Head of caudate nucleus (tissue), 42 donors: ENCODE measurements at regions not wholly inside any gene's neighbourhood (a gene's known extent, or its start where the extent isn't known, plus 50 kb on each side); places are given as distances from the start of the nearest gene placed in this dataset.

Experiments
- DNase-seq, 42 donors: peaks; one replicate each; pipeline versions ENCODE4 v3.0.0 to v3.0.0-alpha.2; 2020 to 2021; ENCODE audit warnings: mixed read lengths in 7 of 42
- intact Hi-C: fragments of 100-400 bp; cut with DNase I; formaldehyde crosslinking; loops from one replicate; pipeline ENCODE4 v1.15.0; 2022

- no peak for DNase-seq
- intact Hi-C loops, result no loop called here
Observed at GRCh38 chr10:128602183-128602582, 476.0 kb upstream of the MKI67 start.

DNA sequence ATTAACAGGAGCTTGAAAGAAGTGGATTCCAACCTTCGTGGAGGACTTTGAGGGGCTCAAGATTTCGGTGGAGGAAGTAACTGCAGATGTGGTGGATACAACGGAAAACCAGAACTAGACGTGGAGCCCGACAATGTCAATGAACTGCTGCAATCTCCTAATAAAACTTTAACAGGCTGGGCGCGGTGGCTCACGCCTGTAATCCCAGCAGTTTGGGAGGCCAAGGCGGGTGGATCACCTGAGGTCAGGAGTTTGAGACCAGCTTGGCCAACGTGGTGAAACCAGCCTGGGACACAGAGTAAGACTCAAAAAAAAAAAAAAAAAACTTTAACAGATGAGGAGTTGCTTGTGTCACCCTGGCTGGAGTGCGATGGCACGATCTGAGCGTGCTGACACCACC, 477.8 kb upstream of the MKI67 start:
- DNase-seq, result no peak
- intact Hi-C loops, result no loop called here

DNA sequence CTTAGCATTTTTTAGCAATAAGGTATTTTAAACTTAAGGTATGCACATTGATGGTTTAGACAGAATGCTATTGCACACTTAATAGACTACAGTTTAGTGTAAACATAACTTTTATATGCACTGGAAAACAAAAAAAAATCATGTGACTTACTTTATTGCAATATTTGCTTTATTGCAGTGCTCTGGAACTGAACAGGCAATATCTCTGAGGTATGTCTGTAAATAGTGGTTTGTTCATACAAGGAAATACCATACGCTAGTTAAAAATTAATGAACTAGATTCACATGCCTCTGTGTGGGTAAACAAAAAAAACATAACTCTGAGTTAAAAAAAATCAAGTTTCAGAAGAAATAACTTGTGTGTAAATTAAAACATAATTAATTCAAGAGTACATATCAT, 479.0 kb upstream of the MKI67 start:
- intact Hi-C loops, result no loop called here

GRCh38 chr10:128606055-128606454, 479.8 kb upstream of the MKI67 start:
- intact Hi-C loops, result no loop called here
- DNase-seq, result no peak

More for the DNA sequence above, 479.0 kb upstream of the MKI67 start:
- no peak for DNase-seq

DNA sequence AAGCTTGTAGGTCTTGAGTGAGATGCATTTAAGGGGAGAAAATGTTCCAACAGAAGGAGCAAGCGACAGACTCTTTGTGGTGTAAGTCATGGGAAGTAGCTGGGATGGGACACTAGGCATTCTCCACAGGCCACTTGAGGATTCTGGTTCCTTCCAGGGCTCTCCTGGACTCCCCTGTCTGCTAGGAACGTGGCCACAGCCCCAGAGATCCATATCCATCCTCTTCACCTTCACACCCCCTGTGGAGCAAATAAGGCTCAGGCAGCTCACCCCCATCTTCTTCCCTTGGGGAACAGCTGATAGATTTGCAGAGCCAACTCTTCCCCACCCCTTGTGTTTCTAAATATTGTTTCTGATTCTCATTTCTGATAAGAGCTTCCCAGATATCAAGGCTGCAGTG, 482.6 kb upstream of the MKI67 start:
- intact Hi-C loops, result no loop called here
- DNase-seq, result no peak

DNA sequence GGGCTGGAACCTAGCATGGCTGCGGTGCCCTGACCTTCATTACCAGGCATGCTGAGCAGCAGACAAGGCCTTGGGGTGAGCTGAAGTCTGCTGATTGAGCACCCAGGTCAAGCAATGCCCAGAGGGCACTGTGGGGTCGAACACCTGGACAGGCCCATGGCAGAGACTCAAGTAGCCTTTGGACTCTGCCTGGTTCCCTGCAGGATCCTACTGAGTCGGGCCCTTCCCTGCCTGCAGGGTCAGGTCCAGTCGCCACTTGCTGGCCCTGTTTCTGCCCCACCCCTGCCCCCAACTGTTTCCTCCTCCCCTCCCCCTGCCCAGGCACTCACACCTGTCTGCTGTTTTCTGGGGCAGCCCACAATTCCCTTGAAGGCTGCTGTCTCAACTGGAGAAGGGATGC, 483.2 kb upstream of the MKI67 start:
- no peak for DNase-seq
- intact Hi-C loops, result no loop called here

- intact Hi-C loops, result no loop called here
- DNase-seq, result no peak
Observed at GRCh38 chr10:128610113-128610512, 483.9 kb upstream of the MKI67 start.

DNA sequence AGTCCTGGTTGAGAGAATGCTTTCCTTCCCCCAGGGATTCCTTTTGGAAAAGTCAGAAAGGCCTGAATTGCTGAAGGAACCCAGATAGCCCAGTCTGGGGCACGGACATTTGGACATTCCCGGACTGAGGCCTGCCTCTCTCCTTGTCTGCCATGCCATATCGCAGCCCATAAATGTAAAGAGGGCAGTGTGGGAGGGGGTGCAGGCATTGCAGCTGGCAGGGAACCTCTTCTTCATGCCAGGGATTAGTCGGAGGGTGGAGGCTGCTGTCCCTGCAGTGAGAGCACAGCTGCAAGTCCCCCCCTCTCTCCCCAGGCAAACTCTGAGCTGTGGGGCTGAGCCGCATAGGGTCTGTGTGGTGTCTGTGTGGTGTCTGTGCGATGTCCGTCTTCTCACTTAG, 486.0 kb upstream of the MKI67 start:
- no peak for DNase-seq
- intact Hi-C loops, result no loop called here

- intact Hi-C loops, result no loop called here
- DNase-seq, result no peak
Observed at GRCh38 chr10:128612631-128613030, 486.4 kb upstream of the MKI67 start.

DNA sequence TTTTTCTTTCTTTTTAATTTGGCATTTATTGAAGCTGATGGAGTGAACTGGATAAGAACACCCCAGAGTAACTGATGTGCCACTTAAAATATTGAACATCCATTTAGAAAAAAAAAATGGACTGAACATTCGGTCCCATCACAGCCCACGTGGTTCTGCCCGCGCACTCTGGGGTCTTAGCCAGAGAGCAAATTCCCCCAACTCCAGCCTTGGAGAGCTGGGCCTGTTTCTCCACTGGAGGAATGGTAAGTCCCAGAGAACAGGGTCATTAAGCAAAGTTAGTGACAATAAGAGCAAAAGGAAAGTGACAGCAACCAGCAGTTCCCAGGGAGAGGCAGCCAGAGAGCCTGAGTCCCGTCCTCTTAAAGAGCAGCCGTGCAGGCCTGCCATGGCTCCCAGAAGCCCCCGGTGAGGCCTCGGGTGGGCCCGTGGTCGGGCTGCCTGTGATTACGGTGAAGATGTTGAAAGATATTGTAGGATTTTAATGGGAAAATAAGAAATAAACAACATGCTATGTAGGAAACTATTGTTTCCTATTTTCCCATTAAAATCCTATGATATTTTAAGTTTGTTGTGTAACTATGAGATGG, 487.9 kb upstream of the MKI67 start:
- intact Hi-C loops, result no loop called here
- DNase-seq, result no peak

- intact Hi-C loops, result no loop called here
- no peak for DNase-seq
Observed at GRCh38 chr10:128614802-128615553, 488.8 kb upstream of the MKI67 start.

GRCh38 chr10:128617532-128617931, 491.3 kb upstream of the MKI67 start:
- DNase-seq, result no peak
- intact Hi-C loops, result no loop called here

GRCh38 chr10:128622706-128623105, 496.5 kb upstream of the MKI67 start:
- intact Hi-C loops, result no loop called here
- DNase-seq, result no peak

GRCh38 chr10:128623776-128624175, 497.6 kb upstream of the MKI67 start:
- no peak for DNase-seq
- intact Hi-C loops, result no loop called here

- peak in 24 of 42 donors; percentile 14 to 78 (median 42) for DNase-seq
- intact Hi-C loops, result no loop called here
Observed at GRCh38 chr10:128624656-128625530, 498.7 kb upstream of the MKI67 start.

DNA sequence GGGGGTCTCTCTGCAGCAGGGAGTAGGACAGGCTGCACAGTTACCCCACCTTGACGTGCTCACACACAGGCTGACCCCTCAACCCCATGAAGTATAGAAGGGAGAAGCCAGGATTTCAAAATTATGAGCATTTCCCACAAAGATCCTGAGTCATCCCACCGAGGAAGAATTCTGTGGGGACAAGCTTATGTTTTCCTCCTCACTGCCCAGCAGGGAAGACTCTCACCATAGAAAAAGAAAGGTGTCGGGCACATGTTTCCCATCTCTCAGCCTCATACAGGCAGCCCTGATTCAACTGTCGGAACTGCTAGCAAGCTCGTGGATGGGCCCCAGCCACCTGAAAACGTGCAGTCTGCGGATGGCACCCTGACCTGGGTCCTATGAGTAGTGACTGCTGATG, 499.7 kb upstream of the MKI67 start:
- DNase-seq, result peak in 1 of 42 donors; percentile 30
- intact Hi-C loops, result no loop called here

DNA sequence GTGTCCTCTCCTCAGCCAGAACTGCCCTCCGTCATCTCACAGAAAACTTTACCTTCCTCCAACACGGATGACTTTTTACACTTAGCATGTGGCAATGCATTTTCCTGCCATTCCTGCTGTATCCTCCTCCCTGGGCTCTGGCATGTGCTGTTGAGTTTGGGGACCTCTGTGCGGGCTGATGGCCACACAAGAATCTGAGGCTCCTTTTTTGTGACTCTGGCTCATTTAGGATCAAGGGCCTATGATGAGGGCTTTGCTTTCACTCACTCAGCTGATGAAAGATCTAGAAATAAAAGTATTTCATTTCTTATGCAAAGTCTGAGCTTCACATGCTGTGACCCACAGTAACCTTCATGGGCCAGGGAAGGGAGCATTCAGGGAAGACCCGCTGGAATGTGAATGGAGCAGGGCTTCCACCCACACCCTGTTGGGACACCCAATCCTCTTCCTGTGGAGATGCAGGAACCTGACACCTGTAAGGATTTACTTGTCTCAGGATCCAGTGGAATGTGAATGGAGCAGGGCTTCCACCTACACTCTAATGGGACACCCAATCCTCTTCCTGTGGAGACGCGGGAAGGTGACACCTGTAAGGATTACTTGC, 500.3 kb upstream of the MKI67 start:
- intact Hi-C loops, result no loop called here
- DNase-seq, result no peak

- intact Hi-C loops, result no loop called here
- peak in 1 of 42 donors; percentile 31 for DNase-seq
Observed at GRCh38 chr10:128627811-128628210, 501.6 kb upstream of the MKI67 start.

- no peak for DNase-seq
- intact Hi-C loops, result no loop called here
Observed at GRCh38 chr10:128628252-128628651, 502.0 kb upstream of the MKI67 start.
